Stimulated activated CD8-positive, alpha-beta memory T cell treated with anti-CD3 and anti-CD28 coated beads, Interleukin-2, amount 100 ng/mL, for 48 hours (primary cell): ENCODE measurements at regions not wholly inside any gene's neighbourhood (a gene's known extent, or its start where the extent isn't known, plus 50 kb on each side); places are given as distances from the start of the nearest gene placed in this dataset.

Experiments
- DNase-seq, 2 donors: peaks; one replicate each; pipeline ENCODE4 v3.0.0-alpha.2; 2020; ENCODE audit warnings: low read depth in 2 of 2

DNA sequence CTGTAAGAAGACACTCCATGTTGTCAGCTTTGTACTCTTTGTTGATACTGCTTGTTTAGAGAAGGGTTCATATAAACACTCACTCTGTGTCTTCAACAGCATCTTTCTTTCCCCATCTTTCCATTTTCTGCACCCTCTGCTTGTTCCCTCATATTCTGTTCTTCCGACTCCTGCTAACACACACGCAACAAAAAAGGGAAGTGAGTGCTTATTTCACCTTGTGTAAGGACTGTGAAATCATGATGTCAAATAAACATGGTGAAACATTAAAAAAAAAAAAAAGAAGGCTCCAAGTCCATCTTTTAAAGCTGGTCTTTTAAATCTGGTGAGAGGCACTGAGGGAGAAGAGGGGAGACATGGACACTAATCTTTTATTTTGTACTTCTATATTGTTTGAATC lies 145.4 kb downstream of the RPAP3 start:
- DNase-seq = no peak

DNA sequence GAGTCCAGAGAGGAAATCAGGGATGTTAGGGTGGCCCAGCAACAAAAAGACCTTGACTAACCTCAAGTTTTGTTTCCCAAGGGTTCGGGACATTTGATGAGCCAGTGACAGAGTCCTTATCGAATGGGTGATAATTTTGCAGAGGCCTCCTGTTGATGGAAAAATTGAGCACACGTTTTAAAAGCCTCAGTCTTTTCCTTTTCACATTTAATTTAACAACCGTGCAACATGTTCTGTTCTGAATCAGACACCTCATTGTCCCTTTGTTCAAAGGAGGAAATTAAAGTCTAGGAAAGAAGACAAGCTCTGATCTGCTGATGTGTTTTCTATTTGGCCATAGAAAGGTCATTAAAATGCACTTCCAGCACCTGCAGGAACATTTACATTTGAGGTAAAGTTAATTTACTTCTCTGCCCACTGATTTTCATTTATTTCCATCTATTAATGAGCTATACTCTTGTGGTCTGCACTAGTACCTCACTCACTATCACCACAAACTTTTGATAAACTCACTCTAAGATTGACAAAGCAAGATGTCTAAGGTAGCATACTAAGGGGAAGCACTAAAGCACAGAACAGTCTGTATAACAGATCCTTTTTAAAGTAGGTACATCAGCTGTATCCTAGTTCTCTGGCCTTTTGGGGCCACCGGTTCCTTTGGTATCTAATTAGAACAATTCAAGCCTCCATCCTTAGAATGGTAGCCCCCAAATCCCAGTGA lies 147.0 kb downstream of the RPAP3 start:
- no peak for DNase-seq

DNA sequence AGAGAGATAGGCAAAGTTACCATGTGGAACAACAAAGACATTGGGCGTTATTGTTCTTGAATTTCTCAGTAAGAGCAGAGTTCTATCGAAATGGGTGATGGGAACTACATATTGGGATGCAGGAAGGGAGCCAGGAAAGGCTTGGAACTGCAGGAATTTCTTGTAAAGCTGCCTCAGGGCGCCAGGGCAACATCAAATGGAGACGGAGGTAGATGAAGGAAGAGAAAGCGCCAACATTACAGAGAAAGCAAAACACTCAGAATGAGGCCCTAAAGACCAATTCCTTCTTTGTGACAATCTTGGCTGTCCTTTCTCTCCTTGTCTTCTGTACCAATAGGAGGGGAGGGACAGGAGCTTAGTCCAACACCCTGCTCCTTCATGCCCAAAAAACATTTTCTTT lies 148.4 kb downstream of the RPAP3 start:
- no peak for DNase-seq

DNA sequence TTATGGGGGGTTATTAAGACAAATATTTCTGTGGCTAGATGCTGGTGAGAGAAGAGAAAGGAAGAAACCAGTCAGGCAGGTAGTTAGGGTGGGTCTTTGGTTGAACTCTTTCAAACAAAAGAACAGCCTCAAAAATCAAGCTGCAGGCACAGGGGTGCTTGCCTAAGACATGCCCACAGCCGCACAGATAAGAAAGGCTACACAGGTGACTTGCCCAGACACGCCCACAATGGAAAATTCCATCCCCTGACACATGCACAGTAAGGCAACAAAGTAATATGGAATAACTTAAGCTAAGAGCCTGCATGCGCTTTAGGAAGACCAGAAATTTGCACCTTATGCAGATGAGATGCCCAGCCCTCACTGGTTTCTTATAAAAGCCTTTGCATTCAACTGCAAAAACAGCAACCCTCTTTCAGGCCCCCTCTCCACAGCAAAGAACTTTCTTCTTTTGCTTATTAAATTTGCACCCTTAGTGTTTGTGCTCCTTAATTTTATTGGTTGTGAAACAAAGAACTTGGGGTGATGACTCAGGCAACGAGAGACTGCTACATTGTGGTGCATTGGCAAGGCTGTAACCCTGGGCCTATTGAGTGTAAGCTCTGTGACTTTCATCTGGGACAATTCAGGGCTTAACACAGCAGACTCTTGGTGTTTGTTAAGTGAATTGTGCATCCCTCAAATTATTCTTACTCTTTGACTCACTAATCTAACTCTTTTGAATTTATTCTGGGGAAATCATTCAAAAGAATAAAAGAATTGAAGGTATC lies 149.4 kb downstream of the RPAP3 start:
- DNase-seq = no peak

DNA sequence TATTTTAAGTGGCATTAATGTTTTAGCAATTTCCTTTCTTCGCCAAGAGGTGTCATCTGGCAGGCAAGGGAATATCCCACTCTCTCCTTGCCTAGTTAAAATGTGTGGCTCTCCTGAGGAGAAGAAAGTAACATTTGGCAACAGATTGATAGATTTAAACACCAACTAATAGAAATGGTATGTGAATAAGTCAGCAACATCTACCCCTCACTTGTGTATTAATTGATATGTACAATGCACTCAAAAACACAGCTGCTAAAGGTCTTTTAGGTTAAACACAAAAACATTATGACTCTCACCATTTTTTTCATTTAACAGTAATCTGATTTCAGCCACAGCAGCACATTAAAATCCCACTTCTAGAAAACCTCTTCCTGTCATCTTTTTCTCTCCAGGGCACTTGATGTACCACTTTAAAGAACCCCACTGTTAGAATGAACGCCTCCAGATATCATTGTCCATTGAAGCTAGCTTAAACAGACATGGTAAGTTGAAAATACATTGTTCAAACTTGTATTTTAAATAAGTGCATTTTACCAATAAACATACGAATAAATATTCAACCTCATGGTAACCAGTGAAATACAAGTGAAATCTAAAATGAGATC lies 151.7 kb downstream of the RPAP3 start:
- DNase-seq = no peak

DNA sequence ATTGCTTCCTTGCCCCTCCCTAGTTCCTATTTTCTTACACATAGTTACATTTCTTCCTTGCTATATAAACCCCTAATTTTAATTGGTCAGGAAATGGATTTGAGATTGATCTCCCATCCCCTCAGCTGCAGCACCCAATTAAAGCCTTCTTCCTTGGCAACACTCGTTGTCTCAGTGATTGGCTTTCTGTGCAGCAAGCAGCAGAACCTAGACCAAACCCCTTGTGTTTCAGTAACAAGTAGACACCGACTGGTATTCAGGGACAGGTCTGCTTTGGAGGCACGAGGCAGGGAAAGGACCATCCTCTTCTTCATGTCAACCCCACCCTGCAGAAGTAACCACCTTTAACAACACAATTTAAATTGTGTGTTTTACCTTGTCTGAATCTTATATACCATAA lies 152.6 kb downstream of the RPAP3 start:
- DNase-seq = no peak

DNA sequence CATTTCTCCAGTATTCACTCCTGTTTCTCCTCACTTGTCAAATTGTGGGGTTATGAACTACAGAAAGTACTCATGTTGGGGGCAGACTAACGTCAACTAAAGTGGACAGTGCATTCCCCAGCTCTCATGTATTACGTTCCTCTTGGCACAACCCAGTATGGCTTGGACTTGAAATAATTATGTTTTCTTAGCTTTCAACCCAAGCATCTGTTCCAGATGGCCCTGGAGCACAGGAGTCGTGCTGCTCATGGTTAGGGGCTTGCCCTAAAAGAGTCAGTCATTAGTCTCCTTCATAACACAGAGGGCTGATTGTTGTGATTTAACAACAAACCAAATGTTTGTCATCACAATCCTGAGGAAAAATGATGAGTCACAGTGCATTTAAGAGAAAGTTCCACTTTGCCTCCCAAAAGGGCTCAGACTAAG lies 154.4 kb downstream of the RPAP3 start:
- DNase-seq = no peak

DNA sequence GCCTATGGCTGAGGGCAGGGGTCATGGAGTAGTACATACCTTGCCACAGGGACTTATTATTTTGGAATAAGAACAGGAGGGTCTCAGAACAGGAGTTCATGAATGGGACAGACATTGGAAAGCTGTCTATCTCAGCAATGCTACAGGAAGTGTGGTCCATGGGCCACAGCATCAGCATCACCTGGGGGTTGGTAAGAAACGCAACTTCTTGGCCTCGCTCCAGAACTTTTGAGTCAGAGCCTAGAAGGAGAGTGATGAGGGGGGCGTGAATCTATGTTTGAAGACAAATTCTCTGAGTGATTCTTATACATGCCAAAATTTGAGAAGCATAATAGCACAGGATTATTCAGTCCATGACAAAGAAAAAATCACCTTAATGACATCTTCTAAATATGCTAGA lies 156.6 kb downstream of the RPAP3 start:
- no peak for DNase-seq

DNA sequence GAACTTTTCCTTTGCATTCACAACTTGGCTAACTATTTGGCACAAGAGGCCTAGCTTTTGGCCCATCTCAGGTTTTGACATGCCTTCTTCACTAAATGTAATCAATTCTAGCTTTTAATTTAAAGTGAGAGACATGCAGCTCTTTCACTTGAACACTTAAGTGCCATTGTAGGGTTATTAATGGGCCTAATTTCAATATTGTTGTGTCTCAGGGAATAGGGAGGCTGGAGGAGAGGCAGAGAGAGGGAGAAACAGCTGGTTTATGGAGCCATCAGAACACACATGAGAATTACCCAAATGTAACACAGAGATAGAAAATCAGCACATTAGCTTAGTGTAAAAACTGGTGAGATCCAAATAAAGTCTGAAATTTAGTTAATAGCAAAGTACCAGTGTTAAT lies 157.4 kb downstream of the RPAP3 start:
- no peak for DNase-seq

DNA sequence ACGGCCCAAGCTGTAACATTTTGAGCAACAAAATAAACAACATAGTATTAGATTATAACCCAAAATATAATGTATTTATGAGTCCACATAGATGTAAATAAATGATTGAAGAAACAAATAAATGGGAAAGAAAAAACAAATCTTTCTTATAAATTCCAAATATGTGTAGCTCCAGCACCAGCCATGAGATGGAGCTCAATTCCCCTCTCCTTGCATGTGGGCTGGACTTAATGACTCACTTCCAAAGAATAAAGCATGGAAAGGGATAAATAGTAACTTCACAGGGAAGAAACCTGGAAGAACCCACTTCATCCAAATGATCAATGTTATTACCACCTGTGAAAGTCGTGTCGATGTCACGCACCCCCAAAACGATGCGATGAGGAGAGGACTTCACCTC lies 158.8 kb downstream of the RPAP3 start:
- DNase-seq = no peak

DNA sequence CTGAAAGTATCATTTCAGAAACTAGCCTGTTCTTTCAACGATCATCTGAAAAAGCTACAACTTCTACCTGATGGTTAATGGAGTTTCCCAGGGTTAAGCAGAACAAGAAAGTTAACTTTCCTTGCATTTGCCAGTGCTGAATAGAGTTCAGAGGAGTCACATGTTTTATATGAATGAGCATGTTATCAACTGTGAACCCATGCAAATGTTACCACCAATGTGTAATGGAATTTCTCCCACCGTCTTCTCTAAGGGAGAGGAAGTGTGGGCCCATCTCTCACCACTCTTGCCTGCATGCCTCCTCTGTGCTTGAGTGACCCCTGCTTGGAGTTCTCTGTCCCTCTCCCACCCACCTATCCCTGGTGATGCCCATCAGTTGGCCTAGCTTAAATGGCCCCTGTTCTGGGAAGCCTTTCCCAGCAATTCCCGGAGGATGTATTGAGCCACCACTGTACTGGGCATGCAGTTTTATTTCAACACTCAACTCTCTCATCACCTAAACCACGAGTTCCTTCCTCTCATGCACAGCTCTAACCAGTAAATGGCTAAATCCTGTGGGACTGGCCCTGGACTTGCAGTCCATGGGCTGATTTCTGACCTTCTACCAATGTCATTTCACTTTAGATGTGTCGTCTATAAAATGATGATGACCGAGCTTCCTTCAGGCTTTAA lies 159.8 kb downstream of the RPAP3 start:
- DNase-seq = no peak

DNA sequence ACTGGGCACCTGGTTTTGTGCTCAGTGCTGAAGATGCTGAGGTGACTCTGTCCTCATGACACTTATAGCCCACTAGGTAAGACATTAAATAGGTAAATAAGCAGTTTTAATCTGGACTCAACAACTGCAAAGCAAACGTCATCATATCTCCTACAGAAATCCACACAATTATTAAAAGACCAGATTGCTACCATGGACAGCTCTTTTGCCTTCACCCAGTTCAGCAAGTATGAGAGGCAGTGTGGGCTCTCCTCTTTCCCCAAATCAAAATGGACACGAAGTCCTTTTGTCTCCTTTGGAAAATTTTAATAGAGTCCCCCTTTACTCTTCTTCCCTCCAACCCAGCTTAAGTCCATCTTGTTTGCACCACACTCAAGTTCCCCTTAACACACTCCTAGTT lies 171.1 kb downstream of the RPAP3 start:
- no peak for DNase-seq

DNA sequence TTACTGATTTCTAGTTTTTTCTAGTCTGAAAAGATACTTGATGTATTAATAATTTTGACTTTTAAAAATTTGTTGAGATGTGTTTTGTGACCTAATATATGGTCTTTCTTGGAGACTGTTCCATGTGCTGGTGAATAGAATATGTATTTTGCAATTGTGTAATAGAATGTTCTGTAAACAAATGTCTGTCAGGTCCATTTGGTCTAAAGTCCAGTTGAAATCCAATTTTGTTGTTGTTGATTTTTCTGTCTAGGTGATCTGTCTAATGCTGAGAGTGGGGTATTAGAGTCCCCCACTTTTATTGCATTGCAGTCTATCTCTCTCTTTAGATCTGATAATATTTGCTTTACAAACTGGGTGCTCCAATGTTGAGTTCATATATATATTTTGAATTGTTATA lies 175.8 kb downstream of the RPAP3 start:
- no peak for DNase-seq

DNA sequence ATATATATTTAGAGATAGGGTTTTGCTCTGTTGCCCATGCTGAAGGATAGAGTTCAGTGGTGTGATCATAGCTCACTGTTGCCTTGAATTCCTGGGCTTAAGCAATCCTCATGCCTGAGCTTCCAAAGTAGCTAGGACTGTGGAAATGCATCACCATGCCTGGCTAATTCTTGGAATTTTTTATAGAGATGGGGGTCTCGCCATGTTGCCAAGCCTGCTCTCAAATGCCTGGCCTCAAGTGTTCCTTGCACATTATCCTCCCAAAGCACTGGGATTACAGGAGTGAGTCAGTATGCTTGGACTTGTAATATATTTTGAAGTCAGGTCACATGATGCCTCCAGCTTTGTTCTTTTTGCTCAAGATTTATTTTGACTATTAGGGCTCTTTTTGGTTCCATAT lies 178.0 kb downstream of the RPAP3 start:
- DNase-seq = no peak

DNA sequence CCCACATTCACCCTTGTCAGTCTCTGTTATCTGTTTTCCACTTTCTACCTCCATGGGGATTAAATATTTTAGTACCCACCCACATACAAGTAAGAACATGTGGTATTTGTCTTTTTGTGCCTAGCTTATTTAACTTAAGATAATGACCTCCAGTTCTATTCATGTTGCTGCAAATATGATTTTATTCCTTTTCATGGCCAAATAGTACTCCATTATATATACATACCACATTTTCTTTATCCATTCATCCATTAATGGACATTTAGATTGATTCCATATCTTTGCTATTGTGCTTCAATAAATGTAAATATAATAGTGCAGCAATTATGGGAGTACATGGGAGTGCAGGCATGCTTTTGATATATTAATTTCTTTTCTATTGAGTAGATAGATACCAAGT lies 185.8 kb downstream of the RPAP3 start:
- DNase-seq = no peak

DNA sequence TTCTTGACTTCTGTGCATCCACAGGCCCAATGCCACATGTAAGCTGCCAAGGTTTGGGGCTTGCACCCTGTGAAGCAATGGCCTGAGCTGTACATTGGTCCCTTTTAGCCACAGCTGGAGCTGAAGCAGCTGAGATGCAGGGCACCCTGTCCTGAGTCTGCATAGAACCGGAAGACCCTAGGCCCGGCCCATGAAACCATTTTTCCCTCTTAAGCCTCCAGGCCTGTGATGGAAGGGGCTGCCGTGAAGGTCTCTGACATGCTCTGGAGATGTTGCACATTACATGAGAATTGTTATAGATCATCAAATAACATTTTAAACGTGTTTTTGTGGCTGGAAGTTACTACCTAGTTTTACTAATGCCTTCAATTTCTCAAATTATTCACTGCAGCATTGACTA lies 188.7 kb downstream of the RPAP3 start:
- DNase-seq = no peak

DNA sequence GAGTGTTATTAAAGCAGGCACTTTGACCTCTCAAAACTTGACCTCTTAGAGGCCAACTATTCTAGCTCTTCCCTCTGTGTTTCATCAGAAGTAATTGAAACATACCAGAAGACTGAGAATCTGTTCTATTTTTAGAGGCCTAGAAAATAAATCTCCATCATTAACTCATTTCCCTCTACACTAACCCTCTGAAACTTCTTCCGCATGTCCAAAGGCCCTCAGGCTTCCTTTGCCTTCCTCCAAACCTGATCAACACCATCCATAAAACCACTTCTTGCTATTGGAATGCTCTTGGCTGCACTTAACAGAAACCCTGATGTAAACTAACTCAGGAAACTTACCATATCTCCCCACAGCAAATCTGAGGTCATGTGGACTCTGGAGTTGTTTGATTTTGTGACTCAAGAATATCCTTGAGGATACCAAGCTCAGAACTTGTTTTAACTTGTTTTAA lies 196.4 kb downstream of the RPAP3 start:
- no peak for DNase-seq

DNA sequence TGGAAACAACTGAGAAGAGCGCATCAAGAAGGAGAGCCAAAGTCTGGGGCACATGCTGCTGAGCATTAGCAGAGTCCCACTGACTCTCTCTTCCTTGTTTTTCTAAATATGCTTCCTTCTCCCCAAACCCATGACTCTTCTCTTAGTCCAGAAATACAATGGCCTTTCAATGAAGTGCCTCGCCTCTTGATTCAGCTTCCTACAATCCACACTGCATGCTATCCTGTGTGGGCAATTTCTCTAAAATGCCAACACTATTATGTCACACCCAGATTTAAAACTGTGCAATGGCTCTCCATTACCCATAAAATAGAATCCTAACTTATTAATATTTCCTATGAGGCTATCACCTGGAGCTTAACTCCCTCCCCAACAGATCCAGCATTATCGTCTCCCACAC lies 198.6 kb downstream of the RPAP3 start:
- DNase-seq = no peak

DNA sequence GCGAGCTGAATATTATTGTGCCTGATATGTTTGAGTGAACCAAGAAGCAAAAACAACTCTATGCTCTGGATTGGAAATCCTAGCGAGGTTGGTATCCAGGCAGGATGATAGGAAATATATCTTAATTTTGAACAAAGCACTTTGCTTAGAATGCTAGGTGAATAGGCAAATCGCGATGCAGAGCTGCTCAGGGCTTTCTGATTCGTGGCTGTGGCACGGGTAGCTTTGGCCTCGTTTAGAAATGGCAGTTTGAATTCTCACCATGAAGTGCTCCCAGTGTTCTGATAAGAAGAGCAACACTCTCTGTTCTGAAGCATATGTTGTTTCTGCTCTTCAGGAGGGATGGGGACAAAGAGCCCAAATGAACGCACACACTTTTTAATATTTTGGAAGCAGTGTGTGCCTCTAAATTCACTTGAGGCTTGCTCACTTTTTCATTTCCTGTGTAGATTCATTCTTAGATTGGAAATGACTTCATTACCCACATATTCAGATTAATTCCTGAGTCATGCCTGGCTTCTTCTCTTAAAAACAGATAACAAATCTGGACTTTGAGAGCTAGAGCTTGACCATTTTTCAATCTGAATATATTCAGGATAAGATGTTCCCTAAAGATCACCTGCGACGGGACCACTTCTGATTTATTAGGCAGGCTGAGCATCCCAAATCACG lies 200.9 kb downstream of the RPAP3 start:
- DNase-seq = no peak

DNA sequence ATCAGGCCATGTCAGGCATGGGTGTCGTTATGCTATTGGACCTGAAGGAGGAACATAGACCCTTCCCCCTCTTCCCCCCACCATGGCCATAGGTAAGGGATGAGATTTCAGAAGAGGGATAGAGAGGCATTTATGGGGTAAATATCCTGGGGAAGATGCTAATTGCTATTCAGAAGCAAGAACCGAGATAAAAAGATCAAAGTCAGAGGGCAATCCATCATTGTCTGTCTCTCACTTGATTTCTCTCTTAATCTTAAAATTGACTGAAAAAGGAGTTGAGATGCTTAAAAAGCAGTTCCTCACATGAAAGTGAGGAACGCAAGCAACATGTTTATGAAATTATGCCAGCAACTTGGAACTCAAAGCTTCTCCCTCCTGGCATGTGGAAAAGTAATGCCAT lies 212.0 kb downstream of the RPAP3 start:
- DNase-seq = no peak

DNA sequence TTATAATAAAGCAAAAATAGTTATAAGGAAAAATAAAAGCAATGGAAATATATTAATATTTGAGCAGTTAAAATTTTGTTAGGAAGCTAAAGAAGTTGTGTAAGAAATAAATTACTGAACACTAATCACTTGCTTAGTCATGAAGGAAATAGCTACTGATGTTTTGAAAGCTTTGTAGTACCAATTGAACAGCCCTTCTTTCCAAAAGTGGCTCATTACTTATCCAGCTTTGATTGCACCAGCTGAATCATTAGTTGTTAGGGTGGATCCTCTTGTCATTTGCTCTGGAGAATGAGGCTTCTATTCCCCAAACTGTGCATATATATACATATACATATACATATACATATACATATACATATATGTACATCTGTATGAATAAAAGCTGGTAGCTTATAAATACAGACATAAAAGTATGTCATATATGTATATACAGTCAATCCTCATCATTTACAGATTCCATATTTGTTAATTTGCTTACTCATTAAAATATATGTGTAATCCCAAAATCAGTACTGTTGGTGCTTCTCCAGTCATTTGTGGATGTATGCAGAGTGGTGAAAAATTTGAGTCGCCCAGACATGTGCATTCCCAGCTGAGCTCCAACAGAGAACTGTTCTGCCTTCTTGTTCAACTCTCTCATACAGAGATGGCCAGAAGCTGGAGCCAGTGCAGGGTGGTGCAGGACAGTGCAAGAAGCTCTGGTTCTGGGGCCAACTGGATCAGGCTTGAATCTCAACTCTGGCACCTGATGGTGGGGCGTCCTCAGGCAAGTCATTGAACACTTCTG lies 214.1 kb downstream of the RPAP3 start:
- no peak for DNase-seq
